CD14-positive monocyte (primary cell): ENCODE measurements at regions not wholly inside any gene's neighbourhood (a gene's known extent, or its start where the extent isn't known, plus 50 kb on each side); places are given as distances from the start of the nearest gene placed in this dataset.

Experiments
- DNase-seq, 3 donors: peaks; one replicate each; pipeline ENCODE4 v3.0.0-alpha.2; 2011 to 2022
- H2AFZ ChIP-seq: 2 replicates; pipeline ENCODE4 v1.6.0; 2012; ENCODE audit warnings: mild to moderate bottlenecking, low read depth, low read length, inconsistent platforms; ENCODE audit not compliant: insufficient read depth, poor library complexity, severe bottlenecking
- H3K27ac ChIP-seq, 2 donors: 1 replicate in 1 of 2; 2 replicates in 1 of 2; pipeline ENCODE4 v1.5.1; 2012 to 2013; ENCODE audit warnings: low read length in 2 of 2, control low read depth in 1 of 2, inconsistent platforms in 1 of 2, low read depth in 1 of 2, mild to moderate bottlenecking in 1 of 2
- H3K27me3 ChIP-seq, 2 donors: one replicate each; pipeline versions ENCODE4 v1.6.0 to v1.6.1; 2011 to 2013; ENCODE audit warnings: low read length in 2 of 2; ENCODE audit not compliant: control insufficient read depth in 2 of 2, insufficient read depth in 2 of 2
- H3K36me3 ChIP-seq, 2 donors: replicated peaks in 1 of 2; 1 replicate in 1 of 2; 2 replicates in 1 of 2; pipeline versions ENCODE4 v1.5.1 to v1.6.1; 2012 to 2013; ENCODE audit warnings: low read length in 2 of 2, control low read depth in 1 of 2, inconsistent platforms in 1 of 2, mild to moderate bottlenecking in 1 of 2; ENCODE audit not compliant: insufficient read depth in 2 of 2, control insufficient read depth in 1 of 2
- H3K4me1 ChIP-seq, 2 donors: 1 replicate in 1 of 2; 2 replicates in 1 of 2; pipeline versions ENCODE4 v1.5.1 to v1.6.1; 2012 to 2013; ENCODE audit warnings: low read length in 2 of 2, control low read depth in 1 of 2, inconsistent platforms in 1 of 2, mild to moderate bottlenecking in 1 of 2, moderate library complexity in 1 of 2; ENCODE audit not compliant: insufficient read depth in 2 of 2, control insufficient read depth in 1 of 2
- H3K4me2 ChIP-seq: replicated peaks from 2 replicates; pipeline ENCODE3; 2012; ENCODE audit warnings: low read length, moderate library complexity, mild to moderate bottlenecking; ENCODE audit not compliant: poor library complexity, severe bottlenecking; ENCODE audit errors: extremely low read depth
- H3K4me3 ChIP-seq, 3 experiments: fragments of 200-600 bp in 1 of 3; sonication (generic) in 1 of 3; replicated peaks in 1 of 3; 1 replicate in 2 of 3; 2 replicates in 1 of 3; pipeline ENCODE4 v1.5.1; 2011 to 2013; ENCODE audit warnings: low read length in 3 of 3, mild to moderate bottlenecking in 3 of 3, control low read depth in 2 of 3, low read depth in 2 of 3, inconsistent platforms in 1 of 3, moderate library complexity in 1 of 3
- H3K79me2 ChIP-seq: 2 replicates; pipeline ENCODE4 v1.6.0; 2012; ENCODE audit warnings: mild to moderate bottlenecking, control low read depth, inconsistent platforms, low read length, moderate library complexity; ENCODE audit not compliant: insufficient read depth
- H3K9ac ChIP-seq: 2 replicates; pipeline ENCODE4 v1.6.0; 2017; ENCODE audit warnings: low read length, mild to moderate bottlenecking; ENCODE audit not compliant: insufficient read depth, poor library complexity, severe bottlenecking
- H3K9me3 ChIP-seq, 2 donors: replicated peaks in 1 of 2; 1 replicate in 1 of 2; 2 replicates in 1 of 2; pipeline versions ENCODE4 v1.5.1 to v1.6.1; 2012 to 2013; ENCODE audit warnings: low read length in 2 of 2, control low read depth in 1 of 2; ENCODE audit not compliant: control insufficient read depth in 1 of 2, insufficient read depth in 1 of 2
- H4K20me1 ChIP-seq: 2 replicates; pipeline ENCODE4 v1.6.0; 2012; ENCODE audit warnings: mild to moderate bottlenecking, low read length, control low read depth, moderate library complexity; ENCODE audit not compliant: insufficient read depth
- H3K27ac Mint-ChIP-seq, 7 donors: one replicate each; pipeline ENCODE4 v1.8.0; 2020; ENCODE audit warnings: mild to moderate bottlenecking in 7 of 7, mixed read lengths in 7 of 7, moderate library complexity in 6 of 7, inconsistent platforms in 2 of 7
- H3K27me3 Mint-ChIP-seq, 3 donors: one replicate each; pipeline ENCODE4 v1.8.0; 2021 to 2022; ENCODE audit warnings: low read depth in 3 of 3, mild to moderate bottlenecking in 3 of 3, mixed read lengths in 3 of 3, moderate library complexity in 3 of 3, inconsistent platforms in 1 of 3
- H3K36me3 Mint-ChIP-seq, 2 donors: one replicate each; pipeline ENCODE4 v1.8.0; 2020; ENCODE audit warnings: mixed read lengths in 2 of 2, inconsistent platforms in 1 of 2, mild to moderate bottlenecking in 1 of 2
- H3K4me1 Mint-ChIP-seq: one replicate; pipeline ENCODE4 v1.8.0; 2020; ENCODE audit warnings: mild to moderate bottlenecking, mixed read lengths
- H3K4me3 Mint-ChIP-seq, 2 donors: one replicate each; pipeline ENCODE4 v1.8.0; 2020; ENCODE audit warnings: mild to moderate bottlenecking in 2 of 2, mixed read lengths in 2 of 2, moderate library complexity in 1 of 2
- H3K9me3 Mint-ChIP-seq, 7 donors: one replicate each; pipeline ENCODE4 v1.8.0; 2020 to 2022; ENCODE audit warnings: mixed read lengths in 7 of 7, mild to moderate bottlenecking in 6 of 7, moderate library complexity in 6 of 7, inconsistent platforms in 2 of 7
- CTCF ChIP-seq: fragments of 200-600 bp; IDR thresholded peaks from one replicate; pipeline ENCODE4 v1.8.0; 2022; ENCODE audit warnings: antibody characterized with exemption, mild to moderate bottlenecking
- WGBS: methylation state at CpG from one replicate; pipeline ENCODE4 v1.1.5; 2013; ENCODE audit warnings: missing lambda C conversion rate; ENCODE audit not compliant: insufficient coverage; 5-methylcytosine and 5-hydroxymethylcytosine counted together
- intact Hi-C, 2 donors: fragments of 100-400 bp; cut with micrococcal nuclease; formaldehyde crosslinking; loops; one replicate each; pipeline versions ENCODE4 v1.15.0 to v1.15.1; 2023

- no peaks in the 10 kb centered on the region for H3K36me3 ChIP-seq
- no peak overlapping the region for H3K27ac Mint-ChIP-seq
- H4K20me1 ChIP-seq: no peaks in the 10 kb centered on the region
- intact Hi-C loops: no loop called here
- H3K4me3 ChIP-seq: no peak overlapping the region
- no peak overlapping the region for H3K4me3 Mint-ChIP-seq
- 97% methylated on average over 4 of the region's 7 CpGs for WGBS
- no peaks in the 10 kb centered on the region for H3K4me1 Mint-ChIP-seq
- H3K27me3 ChIP-seq: no peaks in the 10 kb centered on the region
- H3K9me3 ChIP-seq: no peaks in the 10 kb centered on the region
- peaks cover 0 to 8% (median 1%) of the 10 kb centered on the region in 7 donors for H3K9me3 Mint-ChIP-seq
- DNase-seq: no peak
- no peaks in the 10 kb centered on the region for H3K4me1 ChIP-seq
- H3K36me3 Mint-ChIP-seq: no peaks in the 10 kb centered on the region
- no peak overlapping the region for H3K4me2 ChIP-seq
- no peak for TF ChIP-seq CTCF
- H3K9ac ChIP-seq: no peak overlapping the region
- H3K27ac ChIP-seq: no peak overlapping the region
- H3K79me2 ChIP-seq: no peaks in the 10 kb centered on the region
- H2AFZ ChIP-seq: no peak overlapping the region
- no peaks in the 10 kb centered on the region for H3K27me3 Mint-ChIP-seq
Observed at GRCh38 chr2:5914811-5915611, 222.8 kb downstream of the SOX11 start.

- intact Hi-C loops: no loop called here
- Histone ChIP-seq H3K4me2 (no peak overlapping the region), H3K36me3 (no peaks in the 10 kb centered on the region), H4K20me1 (no peaks in the 10 kb centered on the region), H3K27me3 (no peaks in the 10 kb centered on the region), H3K27ac (no peak overlapping the region), H3K4me3 (no peak overlapping the region), H3K9me3 (no peaks in the 10 kb centered on the region), H2AFZ (no peak overlapping the region), H3K79me2 (no peaks in the 10 kb centered on the region), H3K4me1 (no peaks in the 10 kb centered on the region), H3K9ac (no peak overlapping the region)
- Mint-ChIP-seq H3K27ac (no peak overlapping the region), H3K36me3 (no peaks in the 10 kb centered on the region), H3K9me3 (peaks cover 0 to 8% (median 0%) of the 10 kb centered on the region in 7 donors), H3K4me1 (no peaks in the 10 kb centered on the region), H3K4me3 (no peak overlapping the region), H3K27me3 (no peaks in the 10 kb centered on the region)
- no peak for TF ChIP-seq CTCF
- no CpG with 5 or more reads among the region's 4 CpGs for WGBS
- no peak for DNase-seq
Observed at GRCh38 chr2:5915881-5916310, 223.7 kb downstream of the SOX11 start.
